CD4-positive, alpha-beta T cell treated with Interleukin-6 for 4 hours (primary cell): ENCODE measurements at regions not wholly inside any gene's neighbourhood (a gene's known extent, or its start where the extent isn't known, plus 50 kb on each side); places are given as distances from the start of the nearest gene placed in this dataset.

Source experiments
- DNase-seq: peaks from one replicate; pipeline ENCODE4 v3.0.0-alpha.2; 2020; ENCODE audit warnings: mixed read lengths

GRCh38 chr2:62364791-62365528 is 141.0 kb downstream of the TMEM17 start:
- DNase-seq, result no peak

DNA sequence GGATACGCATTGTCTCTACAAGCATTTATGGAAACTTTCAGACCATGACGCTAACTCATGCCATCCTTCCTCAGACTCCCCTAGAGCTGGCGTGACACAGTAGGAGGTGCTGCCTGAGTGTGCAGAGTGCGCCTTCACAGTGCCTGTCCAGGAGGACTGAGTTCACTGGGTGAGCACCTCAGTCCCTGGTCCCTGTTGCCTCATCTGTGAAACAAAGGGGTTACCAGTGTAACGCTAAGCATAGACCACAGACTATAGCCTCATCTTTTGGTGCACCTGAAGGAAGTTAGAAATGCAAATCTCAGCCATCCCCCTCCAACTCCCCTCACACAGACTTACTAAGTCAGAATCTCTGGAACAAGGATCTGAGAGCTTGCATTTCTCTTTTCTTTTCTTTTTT is 142.8 kb downstream of the TMEM17 start:
- DNase-seq, result no peak

GRCh38 chr2:62362561-62362960 is 143.4 kb downstream of the TMEM17 start:
- DNase-seq, result no peak

DNA sequence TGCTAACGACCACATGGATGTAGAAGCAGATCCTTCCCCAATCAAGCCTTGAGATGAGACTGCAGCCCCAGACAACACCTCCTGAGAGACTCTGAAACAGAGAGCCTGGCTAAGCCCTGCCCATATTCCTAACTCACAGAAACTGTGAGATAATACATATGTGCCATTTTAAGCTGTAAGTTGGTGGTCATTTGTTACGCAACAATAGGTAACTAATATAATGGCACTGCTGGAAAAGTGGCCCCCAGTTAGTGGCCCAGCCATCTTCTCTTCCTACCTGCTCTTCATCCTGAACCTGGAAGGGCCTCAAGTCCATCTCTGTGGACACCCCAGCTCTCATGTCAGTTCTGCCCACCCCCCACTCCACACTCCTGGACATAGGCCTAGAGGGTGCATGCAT is 144.0 kb downstream of the TMEM17 start:
- DNase-seq, result no peak

DNA sequence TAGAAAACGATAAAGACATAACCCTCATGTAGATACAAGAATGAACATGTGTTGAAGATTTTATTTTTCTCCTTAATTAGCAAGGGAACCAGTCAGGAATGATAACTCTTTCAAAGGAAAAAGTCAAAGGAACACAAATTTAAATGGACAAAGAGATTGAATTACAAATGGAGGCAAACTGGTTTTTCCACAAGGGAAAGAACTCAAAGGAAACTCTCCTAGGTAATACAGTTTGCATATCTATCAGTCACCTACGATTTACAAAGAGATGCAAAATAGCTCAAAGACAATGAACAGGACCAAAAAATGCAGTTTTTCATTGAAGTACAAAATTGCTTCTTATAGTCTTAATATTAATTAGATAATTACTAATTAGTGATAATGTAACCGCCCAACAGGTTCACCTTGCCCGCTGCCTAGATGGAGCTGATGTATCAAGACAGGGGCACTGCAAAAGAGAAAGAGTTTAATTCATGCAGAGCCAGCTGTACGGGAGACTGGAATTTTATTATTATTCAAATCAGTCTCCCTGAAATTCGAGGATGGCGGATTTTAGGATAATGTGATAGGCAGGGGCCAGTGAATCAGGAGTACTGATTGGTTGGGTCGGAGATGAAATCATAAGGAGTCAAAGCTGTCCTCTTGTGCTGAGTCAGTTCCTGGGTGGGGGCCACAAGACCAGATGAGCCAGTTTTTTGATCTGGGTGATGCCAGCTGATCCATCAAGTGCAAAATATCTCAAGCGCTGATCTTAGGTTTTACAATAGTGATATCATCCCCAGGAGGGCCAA is 151.0 kb downstream of the TMEM17 start:
- no peak for DNase-seq

DNA sequence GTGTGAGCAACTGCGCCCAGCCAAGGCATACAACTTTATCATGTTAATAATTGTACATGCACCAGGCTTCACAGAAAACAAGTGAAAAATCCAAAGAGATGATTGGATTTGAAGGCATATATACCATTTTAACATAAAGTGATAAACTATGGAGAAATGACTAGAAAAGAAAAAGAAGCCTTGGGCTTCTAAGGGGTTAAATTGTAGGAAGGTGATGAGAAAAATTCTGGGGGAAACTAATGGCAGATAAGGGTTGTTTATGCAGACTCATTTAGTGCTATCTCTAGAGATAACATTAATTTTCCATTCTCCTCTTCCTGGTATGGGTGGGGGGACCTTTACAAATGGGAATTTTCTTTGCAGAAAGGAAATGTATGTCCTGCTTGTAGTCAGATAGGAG is 154.0 kb downstream of the TMEM17 start:
- no peak for DNase-seq

GRCh38 chr2:62349788-62350187 is 153.9 kb downstream of the B3GNT2 start:
- no peak for DNase-seq

- no peak for DNase-seq
These were observed 152.8 kb downstream of the B3GNT2 start for GRCh38 chr2:62348700-62349099.

DNA sequence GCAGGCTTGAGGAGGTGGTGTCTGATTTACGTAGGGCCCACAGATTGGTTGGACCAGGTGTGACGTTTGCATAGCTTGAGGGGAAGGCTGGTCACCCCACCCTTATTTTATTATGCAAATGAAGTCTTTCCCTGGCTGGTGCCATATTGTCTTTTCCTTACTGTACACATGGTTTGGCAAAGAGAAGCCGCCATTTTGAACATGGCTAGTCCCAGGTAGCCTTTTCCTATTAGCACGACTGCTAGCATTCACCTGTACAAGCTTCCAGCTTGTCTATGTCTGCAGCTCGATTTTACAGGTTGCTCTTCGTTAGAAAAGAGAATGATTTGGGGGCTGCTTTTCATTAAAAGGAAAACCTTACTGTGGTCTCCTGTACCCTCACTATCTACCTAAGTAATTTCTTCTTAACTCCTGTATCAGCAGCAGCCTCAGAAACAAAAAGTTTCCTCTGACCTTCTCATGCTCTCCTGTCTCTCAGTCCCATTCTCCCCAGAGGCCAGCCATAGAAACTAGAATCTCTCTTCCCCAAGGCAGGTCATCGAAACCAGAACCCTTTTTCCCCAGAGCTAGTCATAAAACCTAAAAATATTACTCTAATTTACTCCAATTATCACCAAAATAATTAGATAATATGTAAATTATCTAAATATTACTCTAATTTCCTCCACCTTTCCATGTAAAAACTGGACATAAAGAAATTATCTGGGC is 151.8 kb downstream of the B3GNT2 start:
- no peak for DNase-seq

DNA sequence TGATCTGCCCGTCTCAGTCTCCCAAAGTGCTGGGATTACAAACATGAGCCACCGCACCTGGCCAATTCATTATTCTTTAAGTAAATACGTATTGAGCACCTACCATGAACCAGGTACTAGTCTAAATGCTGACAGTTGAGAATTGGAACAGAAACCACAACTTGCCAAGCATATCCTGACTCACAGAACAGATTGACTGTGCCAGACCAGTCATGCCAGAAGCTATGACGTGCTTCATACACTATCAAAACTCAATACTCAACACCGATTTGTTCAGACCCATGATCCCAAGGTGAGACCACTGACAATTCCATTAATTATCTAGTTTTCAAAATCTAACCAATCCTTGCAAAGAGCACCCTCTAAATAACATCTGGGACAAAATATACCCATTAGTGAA is 148.6 kb downstream of the B3GNT2 start:
- DNase-seq, result no peak

DNA sequence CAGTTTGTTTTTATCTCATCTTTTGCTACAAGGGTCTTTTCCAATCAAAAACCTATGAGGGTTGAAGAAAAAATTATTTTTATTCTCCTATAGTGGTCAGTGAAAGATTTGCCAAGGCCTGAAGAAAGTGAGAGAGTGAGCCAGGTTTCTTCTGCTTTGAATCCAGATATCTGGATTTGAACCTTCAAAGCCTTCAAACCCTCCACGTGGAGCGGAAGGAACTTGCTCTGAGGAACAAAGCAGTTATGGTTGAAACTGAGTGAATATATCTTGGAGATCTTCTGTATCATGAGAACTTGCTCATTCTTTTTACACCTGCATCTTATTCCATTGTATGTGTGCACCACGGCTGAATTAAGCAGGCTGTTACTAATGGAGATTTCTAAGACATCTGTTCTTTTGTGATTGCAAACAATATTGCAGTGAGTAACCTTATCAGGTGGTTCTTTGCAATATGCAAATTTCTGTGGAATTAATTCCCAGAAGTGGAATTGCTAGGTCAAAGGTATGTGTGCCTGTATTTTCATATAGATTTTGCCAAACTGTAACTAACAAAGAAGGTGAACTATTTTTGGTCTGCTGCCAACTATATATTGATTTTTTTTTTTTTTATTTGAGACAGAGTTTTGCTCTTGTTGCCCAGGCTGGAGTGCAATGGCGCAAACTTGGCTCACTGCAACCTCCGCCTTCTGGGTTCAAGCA is 147.9 kb downstream of the B3GNT2 start:
- DNase-seq, result no peak

DNA sequence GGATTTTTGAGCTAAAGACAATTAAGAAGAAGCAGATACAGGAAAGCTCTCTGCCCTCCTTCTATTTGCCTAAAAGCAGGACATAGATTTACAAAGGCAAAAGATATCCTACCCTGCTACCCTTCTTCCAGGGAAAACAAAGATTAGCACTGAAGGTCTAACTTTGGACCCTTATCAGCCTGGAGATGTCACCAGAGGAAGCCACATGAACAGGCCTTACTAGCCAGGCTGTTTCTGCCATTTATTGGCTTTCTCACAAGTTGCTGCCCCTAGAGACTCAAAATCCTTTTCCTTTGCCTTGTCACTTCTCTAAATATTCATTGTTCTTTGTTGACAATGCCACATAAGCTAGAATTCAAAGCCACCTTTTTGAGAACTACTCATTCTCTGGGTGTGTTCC is 147.3 kb downstream of the B3GNT2 start:
- DNase-seq, result no peak

DNA sequence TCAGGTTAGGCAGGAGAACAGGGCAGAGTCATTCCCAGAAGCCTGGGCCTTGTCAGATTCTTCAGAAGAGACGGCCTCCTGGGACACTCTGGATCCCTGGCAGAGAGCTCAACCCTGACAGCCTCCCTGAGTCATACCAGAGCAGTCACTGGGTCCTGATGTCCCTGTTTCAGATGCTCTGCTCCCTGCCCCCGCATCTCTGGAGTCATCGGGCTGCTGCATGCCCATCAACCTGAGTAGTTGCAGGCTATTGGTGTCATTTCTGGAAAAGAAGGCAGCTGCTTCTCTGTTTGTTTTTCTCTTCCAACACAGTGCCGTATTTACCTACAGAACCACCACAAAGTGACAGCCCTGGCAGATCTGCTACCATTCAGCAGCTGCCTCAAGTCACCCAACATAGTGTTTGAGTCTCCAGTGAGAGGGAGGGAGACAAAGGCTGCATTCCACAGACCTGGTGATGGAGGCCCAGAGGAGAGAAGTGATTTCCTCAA is 145.1 kb downstream of the B3GNT2 start:
- DNase-seq, result no peak

GRCh38 chr2:62339837-62340236 is 143.9 kb downstream of the B3GNT2 start:
- DNase-seq, result no peak

- DNase-seq, result peak; percentile 18
These were observed 143.5 kb downstream of the B3GNT2 start for GRCh38 chr2:62339413-62339812.

DNA sequence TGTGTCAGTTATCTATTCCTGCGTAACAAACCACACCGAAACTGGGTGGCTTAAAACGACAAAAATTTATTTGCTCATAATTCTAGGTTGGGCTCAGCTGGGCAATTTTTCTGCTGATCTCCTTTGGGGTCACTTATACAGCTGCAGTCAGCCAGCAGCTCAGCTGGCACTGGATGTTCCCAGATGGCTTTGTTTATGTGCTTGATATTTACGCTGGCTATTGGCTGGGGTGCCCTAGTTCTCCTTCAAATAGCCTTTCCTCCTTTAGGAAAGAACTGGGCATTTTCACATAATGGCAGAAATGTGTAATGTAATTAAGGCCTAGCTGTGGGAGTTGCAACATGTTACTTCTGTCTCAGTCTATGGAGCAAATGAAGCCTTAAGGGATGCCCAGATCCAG is 142.2 kb downstream of the B3GNT2 start:
- no peak for DNase-seq

DNA sequence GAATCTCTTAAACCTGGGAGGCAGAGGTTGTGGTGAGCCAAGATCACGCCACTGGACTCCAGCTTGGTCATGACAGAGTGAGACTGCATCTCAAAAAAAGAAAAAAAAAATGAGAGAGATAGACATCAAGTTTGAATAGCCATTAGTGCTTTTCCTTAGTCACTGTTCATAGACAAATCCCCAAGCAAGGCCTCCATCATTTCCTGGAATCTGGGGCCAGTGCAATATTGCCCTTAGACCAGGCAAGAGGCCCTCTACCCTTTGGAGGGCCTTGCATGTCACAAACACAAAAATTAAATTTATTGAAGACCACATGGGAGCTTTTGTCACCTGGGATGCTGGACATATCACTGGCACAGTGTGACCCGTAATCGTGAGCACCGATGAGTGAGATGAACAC is 141.5 kb downstream of the B3GNT2 start:
- DNase-seq, result no peak

DNA sequence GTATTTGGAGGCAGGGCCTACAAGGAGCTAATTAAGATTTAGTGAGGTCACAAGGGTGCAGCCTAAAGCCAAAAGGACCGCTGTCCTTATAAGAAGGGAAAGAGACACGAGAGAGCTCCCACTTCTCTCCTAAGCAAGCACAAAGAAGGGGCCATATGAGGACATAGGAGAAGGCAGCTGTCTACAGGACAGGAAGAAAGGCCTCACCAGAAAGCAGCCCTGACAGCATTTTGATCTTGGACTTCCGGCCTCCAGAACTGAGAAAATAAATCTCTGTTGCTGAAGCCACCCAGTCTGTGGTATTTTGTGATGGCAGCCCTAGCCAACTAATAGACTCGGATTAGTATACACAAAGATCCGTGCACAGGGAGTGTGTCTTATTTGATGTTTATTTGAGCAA is 139.7 kb downstream of the B3GNT2 start:
- no peak for DNase-seq

DNA sequence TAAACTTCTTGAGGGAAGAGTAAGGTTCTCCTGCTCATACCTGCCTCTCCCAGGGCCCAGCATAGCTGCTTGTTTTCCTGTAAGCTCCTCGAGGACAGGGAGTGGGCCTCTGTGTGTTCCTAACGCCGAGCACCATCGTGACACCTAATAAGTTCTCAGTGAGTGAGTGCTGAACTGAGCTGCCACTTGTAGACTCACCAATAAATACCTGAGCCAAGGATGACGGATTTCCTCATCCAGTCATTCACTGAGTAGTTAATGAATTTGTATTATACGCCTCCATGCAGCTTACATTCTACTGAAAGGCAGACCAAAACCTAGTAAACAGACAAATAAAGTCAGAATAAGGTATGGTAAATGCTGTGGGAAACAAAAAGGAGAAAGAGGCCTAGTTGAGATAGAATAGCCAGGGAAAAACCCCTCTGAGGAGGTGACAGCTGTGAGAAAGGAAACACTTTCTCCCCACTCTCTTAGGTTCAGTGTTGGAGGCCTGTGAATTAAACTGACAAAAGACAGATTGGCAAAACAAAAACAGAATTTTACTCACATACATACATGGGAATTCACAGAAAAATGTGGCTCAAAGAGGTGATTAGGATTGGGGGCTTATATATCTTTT is 138.6 kb downstream of the B3GNT2 start:
- DNase-seq, result no peak

DNA sequence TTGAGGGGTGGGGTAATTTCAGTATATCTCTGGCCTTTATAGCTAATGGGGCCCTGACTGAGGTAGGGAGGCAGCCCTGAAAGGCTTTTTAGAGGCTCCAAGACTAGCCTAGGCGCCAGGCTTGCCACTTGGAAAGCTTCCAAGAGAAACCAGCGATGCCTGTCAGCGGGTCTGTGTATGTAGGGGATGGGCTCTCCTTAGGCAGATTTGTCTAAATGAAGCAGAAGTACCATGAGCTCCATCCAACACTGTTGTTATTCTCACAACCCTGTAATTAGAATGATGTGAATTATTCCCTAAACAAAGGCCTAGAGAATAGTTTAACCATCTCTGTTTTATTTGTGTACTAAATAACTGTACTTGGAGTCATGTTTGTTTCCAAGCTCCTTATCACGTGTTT is 138.1 kb downstream of the B3GNT2 start:
- DNase-seq, result no peak

GRCh38 chr2:62330959-62331358 is 135.0 kb downstream of the B3GNT2 start:
- DNase-seq, result no peak

GRCh38 chr2:62329797-62330196 is 133.9 kb downstream of the B3GNT2 start:
- DNase-seq, result no peak

- no peak for DNase-seq
These were observed 130.8 kb downstream of the B3GNT2 start for GRCh38 chr2:62326735-62327134.
